Fibroblast of upper back skin (primary cell): ENCODE measurements at regions not wholly inside any gene's neighbourhood (a gene's known extent, or its start where the extent isn't known, plus 50 kb on each side); places are given as distances from the start of the nearest gene placed in this dataset.
"Not testable (repeated sequence)": the region's sequence is repeated elsewhere in the genome, so short reads cannot be mapped to it uniquely, and the experiment has no call there.

ENCODE experiments used
- DNase-seq: peaks from one replicate; pipeline ENCODE4 v3.0.0-alpha.2; 2013

DNA sequence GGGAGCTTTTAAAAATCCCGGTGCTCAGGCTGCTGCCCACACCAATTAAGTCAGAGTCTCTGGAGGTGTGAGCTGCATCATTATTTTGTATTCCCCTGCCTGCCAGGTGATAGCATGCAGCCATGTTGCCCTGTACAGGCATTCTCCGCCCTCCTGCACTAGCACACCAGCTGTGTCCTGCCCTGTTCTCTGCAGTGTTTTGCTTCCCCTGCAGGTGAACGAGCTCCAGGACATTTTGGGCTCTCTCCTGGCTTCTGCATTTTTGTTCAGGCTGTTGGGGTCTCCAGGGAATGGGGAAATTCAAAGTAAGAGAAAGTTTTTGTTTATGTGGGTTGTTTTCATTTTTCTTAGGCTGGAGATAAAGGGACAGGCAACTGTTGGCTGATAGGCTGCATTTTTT lies 271.0 kb upstream of the COBL start:
- DNase-seq: no peak

DNA sequence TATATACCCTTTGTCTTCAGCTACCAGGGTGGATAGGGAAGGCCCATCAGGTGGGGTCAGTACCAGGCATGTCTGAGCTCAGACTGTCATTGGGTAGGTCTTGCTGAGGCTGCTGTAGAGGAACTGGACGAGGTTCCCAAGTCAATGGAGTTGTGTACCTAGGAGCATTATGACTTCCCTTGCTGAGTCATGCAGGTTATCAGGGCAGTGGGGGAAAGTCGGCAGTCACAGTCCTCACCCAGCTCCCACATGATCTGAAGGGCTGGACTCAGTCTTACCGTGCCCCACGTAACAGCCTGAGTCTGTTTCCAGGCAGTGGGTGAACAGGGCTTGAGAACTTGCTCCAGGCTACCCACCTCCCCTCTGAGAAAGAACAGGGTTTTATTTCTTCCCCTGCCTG lies 260.8 kb upstream of the COBL start:
- DNase-seq: no peak

- no peak for DNase-seq
Observed at GRCh38 chr7:51569581-51569980, 253.0 kb upstream of the COBL start.

- no peak for DNase-seq
Observed at GRCh38 chr7:51569176-51569575, 252.6 kb upstream of the COBL start.

DNA sequence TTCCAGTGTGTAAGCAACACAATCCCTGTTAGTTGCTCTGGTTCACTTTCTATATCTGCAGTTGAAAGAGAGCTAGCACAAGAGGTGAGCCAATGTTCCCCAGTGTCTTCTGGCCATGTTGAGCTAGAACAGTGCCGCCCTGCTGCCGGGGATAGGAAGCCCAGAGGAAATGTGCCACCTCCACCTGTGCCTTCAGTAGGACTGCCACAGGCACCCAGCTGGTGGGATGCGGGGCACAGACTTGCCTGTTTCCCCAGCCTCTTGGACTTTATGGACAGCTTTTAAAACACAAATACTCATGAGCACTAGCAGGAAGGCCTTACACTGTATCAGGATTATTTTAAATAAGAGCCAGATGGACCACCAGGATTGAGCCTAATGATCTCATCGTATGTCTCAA lies 234.5 kb upstream of the COBL start:
- no peak for DNase-seq

- DNase-seq: no peak
Observed at GRCh38 chr7:51545131-51545530, 228.5 kb upstream of the COBL start.

- DNase-seq: no peak
Observed at GRCh38 chr7:51543801-51544553, 227.4 kb upstream of the COBL start.

DNA sequence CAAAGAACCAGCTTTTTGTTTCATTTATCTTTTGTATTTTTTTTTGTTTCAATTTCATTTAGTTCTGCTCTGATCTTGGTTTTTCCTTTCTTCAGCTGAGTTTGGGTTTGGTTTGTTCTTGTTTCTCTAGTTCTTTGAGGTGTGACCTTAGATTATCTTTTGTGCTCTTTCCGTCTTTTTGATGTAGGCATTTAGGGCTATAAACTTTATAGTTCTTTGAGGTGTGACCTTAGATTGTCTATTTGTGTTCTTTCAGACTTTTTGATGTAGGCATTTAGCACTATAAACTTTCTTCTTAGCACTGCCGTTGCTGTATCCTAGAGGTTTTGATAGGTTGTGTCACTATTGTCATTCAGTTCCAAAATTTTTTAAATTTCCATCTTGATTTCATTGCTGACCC lies 224.3 kb upstream of the COBL start:
- not testable (repeated sequence) for DNase-seq

DNA sequence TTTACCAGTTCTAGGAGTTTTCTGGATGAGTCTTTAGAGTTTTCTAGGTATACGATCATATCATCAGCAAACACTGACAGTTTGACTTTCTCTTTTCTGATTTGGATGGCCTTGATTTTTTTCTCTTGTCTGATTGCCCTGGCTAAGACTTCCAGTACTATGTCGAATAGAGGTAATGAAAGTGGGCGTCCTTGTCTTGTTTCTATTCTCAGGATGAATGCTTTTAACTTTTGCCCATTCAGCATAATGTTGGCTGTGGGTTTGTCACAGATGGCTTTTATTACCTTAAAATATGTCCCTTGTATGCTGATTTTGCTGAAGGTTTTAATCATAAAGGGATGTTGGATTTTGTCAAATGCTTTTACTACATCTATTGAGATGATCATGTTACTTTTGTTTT lies 223.2 kb upstream of the COBL start:
- DNase-seq: no peak

DNA sequence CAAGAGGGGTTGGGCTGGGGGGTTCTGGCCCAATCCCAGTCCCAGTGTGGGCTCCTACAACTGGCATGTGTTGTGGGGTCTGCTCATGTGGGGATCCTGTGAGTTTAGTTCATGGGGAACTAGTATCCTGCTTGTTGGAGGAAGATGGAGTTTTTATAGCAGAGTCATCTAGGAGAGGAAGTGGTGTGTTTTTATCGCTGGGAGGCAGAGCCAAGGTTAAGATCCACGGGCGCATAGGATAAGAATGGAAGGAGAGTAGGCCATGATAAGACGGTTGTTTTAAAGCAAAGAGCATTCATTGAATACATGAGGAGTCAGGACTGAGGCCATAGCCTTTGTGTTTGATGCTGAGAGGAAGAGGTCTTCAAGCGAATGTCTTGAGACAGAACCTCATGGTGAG lies 211.6 kb upstream of the COBL start:
- no peak for DNase-seq

DNA sequence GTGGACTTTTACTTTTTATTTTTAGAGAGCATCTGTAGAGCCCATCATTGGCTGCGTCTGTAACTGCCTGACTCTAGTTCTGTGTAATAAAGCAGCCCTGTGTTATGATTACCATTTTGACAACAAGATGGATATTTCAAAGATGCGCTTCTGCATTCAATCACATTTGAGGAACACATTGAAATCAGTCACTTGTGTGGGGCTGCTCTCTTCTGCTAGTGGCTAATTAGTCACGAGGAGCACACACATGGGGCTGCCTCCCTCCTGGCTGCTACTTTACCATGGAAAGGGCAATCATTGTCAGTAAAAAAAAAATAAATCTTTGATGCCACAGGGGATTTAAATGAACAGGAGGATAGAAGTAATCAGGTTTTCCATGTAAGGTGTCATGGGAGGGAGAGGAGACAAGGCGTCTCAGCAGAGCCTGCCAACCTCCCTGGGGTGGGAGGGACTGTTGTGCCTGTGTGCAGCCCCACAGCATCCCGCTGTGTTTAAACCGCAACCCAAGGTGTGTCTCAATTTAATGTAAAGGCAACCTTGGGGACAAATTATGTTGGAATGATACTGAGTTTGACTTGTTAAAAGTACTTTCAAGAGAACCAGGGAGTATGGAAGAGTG lies 205.2 kb upstream of the COBL start:
- DNase-seq: no peak

GRCh38 chr7:51521054-51521453 lies 204.4 kb upstream of the COBL start:
- DNase-seq: no peak

GRCh38 chr7:51518646-51519045 lies 202.0 kb upstream of the COBL start:
- DNase-seq: no peak

GRCh38 chr7:51517187-51517586 lies 200.6 kb upstream of the COBL start:
- DNase-seq: no peak

DNA sequence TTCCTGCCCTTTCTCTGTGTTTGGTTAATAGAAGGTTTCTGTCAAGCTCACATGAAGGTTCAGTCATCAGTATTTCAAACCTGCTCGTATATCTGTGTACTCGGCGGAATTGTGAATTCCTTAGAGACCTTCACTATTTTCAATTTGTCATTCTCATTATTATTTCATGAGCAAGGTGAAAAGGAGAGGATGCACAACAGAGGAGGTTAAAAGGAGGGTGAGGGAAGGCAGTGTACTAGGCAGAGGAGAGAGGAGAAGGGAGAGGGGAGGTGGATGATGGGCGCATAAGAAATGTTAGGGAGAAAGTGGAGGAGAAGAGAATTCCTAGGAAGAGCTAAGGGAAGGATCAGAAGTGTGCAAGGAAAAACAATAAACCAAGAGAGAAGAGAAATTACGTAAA lies 185.0 kb upstream of the COBL start:
- DNase-seq: no peak

- no peak for DNase-seq
Observed at GRCh38 chr7:51482976-51483375, 166.4 kb upstream of the COBL start.

DNA sequence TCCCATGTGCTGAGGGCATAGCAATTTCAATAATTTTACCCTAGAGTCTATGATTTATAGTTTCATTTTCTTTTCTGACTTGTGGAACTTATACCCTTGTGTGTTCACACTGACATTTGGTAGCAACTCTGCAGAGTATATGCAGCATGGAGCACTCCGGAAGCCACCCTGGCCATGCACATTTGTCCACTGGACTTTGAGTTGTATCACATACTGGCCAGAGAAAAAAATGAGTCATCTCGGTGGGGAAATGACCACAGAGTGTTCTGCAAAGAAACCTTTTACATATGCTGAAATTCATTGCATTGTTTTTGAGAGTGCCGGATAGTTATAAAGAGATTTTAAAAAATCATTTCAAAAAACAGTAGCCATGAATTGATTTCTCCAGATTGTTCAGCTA lies 164.8 kb upstream of the COBL start:
- no peak for DNase-seq

DNA sequence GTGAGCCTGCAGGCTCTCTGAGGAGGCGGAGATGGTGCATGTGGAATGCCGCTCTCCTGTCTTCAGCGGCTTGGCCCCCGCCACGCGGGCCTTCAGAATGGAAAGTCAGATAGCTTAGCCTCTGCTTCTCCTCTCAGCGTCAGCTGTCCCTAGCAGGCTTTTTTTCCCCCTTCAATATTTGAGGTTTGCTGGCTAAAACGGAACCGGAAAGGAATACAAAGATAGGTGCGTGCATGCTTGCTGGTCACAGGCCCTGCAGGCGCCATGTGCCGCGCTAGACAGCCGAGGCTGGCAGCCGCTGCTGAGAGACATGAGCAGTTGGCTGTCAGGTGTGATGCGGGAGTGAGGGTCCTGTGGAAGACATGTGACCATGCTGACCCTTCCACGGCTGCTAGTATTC lies 161.2 kb upstream of the COBL start:
- no peak for DNase-seq

DNA sequence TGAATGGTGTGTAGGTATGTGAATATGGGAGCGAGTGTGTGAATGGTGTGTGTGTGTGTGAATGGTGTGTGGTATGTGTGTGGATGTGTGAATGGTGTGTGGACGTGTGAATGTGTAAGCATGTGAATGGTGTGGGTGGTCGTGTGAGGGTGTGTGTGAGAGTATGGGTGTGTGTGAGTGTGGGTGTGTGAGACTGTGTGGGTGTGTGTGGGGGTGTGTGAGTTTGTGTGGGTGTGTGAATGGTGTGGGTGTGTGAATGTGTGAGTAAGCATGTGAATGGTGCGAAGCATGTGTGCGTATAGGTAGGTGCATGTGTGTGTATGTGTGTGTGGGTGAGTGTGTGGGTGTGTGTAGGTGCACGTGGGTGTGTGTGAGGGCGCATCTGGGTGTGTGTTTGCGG lies 160.7 kb upstream of the COBL start:
- DNase-seq: no peak

GRCh38 chr7:51476026-51476425 lies 159.4 kb upstream of the COBL start:
- DNase-seq: no peak

GRCh38 chr7:51472873-51473272 lies 156.3 kb upstream of the COBL start:
- DNase-seq: no peak

DNA sequence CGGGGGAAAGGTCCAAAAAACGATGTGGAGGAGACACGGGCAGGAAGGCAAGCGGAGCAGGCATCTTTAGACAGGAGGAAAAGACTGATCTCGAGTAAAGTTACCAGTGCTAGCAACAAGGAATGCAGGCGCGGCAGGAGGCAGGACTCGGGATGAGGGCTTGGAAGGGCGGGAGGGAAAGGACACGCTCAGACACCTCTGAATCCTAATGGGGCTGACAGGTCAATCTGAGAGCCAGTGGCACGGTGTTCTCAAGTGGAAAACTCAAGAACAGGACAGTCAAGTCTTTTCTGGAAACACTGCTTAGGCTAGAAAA lies 155.3 kb upstream of the COBL start:
- no peak for DNase-seq

- DNase-seq: no peak
Observed at GRCh38 chr7:51471210-51471980, 154.8 kb upstream of the COBL start.

DNA sequence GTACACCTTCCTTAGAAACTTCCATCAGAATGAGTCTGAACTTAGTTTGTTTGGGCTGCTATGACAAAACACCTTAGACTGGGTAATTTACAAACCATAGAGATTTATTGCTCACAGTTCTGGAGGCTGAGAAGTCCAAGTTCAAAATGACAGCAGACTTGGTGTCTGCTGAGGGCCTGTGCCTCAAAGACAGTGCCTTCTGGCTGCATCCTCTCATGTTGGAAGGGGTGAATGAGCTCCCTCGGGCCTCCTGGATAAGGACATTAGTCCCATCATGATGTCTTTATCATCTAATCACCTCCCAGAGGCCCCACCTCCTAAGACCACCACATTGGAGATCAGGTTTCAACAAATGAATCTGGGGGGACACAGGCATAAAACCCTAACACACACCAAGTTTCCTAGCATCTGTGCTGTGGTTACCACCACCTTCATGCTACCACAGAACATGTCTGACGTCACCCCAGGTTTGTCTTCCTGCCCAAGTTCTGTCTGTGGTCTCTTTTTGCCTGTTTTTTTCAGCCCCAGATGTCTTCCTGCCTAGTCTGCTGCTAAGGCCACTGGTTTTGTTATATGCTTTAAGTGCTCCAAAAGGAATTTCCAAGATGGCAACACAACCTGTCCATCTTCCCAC lies 150.9 kb upstream of the COBL start:
- DNase-seq: no peak
